ENCODE measurements at regions not wholly inside any gene's neighbourhood (a gene's known extent, or its start where the extent isn't known, plus 50 kb on each side); places are given as distances from the start of the nearest gene placed in this dataset.
"Not testable (repeated sequence)": the region's sequence is repeated elsewhere in the genome, so short reads cannot be mapped to it uniquely, and the experiment has no call there.

DNA sequence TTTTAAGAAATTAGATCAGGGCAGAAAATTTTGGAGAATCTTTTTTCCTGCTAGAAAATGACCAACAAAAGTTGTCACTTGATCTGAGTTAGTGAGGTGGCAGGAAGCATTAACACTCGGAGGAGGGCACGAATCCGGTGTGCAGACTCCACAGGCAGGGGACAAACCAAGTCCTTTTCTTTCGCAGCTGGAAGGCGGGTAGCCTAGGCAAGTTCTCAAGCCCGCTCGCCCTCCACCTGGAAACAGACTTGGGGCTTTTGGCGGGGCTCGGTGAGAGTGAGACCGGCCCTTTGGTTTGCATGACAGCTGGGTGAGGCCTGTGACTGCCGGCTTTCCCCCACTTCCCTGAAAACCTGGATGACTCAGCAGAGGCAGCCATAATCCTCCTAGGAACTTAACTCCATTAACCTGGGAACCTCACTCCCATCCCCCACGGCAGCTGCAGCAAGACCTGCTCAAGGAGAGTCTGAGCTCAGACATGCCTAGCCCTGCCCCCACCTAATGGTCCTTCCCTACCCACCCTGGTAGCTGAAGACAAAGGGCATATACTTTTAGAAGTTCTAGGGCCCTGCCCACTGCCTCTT, 134.8 kb downstream of the MFSD1 start:
- Mint-ChIP-seq H3K9me3 (ENCODE audit: unreplicated experiment) (no peaks in the 10 kb centered on the region), H3K36me3 (ENCODE audit: unreplicated experiment) (no peaks in the 10 kb centered on the region), H3K4me3 (ENCODE audit: unreplicated experiment) (no peak overlapping the region), H3K27ac (ENCODE audit: unreplicated experiment) (no peak overlapping the region), H3K4me1 (ENCODE audit: low read depth, unreplicated experiment) (no peaks in the 10 kb centered on the region), H3K27me3 (ENCODE audit: unreplicated experiment) (no peaks in the 10 kb centered on the region)
- TF ChIP-seq, protein P1, sequence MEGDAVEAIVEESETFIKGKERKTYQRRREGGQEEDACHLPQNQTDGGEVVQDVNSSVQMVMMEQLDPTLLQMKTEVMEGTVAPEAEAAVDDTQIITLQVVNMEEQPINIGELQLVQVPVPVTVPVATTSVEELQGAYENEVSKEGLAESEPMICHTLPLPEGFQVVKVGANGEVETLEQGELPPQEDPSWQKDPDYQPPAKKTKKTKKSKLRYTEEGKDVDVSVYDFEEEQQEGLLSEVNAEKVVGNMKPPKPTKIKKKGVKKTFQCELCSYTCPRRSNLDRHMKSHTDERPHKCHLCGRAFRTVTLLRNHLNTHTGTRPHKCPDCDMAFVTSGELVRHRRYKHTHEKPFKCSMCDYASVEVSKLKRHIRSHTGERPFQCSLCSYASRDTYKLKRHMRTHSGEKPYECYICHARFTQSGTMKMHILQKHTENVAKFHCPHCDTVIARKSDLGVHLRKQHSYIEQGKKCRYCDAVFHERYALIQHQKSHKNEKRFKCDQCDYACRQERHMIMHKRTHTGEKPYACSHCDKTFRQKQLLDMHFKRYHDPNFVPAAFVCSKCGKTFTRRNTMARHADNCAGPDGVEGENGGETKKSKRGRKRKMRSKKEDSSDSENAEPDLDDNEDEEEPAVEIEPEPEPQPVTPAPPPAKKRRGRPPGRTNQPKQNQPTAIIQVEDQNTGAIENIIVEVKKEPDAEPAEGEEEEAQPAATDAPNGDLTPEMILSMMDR (IDR thresholded peaks at IDR 0.05; ENCODE audit: partially characterized antibody, unreplicated experiment) = no peak
- DNase-seq = no peak

DNA sequence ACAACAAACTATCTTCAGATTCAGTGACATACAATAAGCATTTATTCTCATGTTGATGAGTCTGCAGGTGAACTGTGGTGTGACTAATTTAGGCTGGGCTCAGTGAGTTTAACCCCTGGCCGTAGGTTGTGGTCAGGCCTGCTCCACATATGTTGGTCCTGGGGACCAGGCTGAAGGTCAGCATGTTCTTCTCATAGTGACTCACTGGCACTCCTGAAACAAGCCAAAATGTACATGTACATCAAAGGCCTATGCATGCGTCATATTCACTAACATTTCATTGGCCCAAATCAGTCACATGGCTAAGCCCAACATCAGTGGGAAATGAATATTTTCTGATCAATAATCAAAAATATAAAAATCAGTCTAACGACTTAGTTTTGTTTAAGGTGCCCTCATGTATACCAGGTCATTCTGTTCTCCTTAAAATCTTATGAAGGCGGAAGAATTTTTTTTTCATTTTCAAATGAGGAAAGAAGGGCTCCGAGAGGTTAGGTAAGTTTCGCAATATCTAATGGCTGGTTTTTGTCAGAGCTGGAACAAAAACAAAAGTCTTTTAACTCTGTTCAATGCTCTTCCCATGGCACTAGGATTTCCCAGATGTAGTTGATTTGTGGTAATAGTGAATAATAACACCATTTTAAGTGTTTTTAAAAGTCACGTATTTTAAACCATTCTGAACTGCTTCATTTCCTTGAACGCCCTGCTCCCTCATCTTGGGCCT, 148.5 kb downstream of the MFSD1 start:
- Mint-ChIP-seq H3K27me3 (ENCODE audit: unreplicated experiment) (no peaks in the 10 kb centered on the region), H3K36me3 (ENCODE audit: unreplicated experiment) (no peaks in the 10 kb centered on the region), H3K9me3 (ENCODE audit: unreplicated experiment) (no peaks in the 10 kb centered on the region), H3K4me3 (ENCODE audit: unreplicated experiment) (no peak overlapping the region), H3K27ac (ENCODE audit: unreplicated experiment) (no peak overlapping the region), H3K4me1 (ENCODE audit: low read depth, unreplicated experiment) (no peaks in the 10 kb centered on the region)
- DNase-seq = no peak
- TF ChIP-seq, protein P1 (IDR thresholded peaks at IDR 0.05; ENCODE audit: partially characterized antibody, unreplicated experiment) = no peak

DNA sequence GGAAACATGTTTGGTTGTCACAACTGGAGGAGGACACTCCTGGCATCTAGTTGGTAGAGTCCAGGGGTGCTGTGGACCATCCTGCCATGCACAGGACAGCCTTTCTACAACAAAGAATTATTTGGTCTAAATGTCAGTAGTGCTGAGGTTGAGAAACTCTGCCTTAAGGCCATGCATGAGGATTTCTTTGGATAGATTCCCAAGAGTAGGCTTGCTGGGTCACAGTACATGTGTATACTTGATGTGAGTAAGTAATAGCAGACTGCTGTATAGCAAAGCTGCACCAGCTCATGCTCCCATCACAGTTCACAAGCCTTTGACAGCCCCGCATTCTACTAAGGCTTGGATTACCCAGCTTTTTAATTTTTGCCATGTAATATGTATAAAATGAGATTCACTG, 151.3 kb downstream of the MFSD1 start:
- no peak for DNase-seq
- TF ChIP-seq, protein P1 (IDR thresholded peaks at IDR 0.05; ENCODE audit: partially characterized antibody, unreplicated experiment) = no peak
- Mint-ChIP-seq H3K36me3 (ENCODE audit: unreplicated experiment) (no peaks in the 10 kb centered on the region), H3K4me3 (ENCODE audit: unreplicated experiment) (no peak overlapping the region), H3K4me1 (ENCODE audit: low read depth, unreplicated experiment) (no peaks in the 10 kb centered on the region), H3K9me3 (ENCODE audit: unreplicated experiment) (no peaks in the 10 kb centered on the region), H3K27me3 (ENCODE audit: unreplicated experiment) (no peaks in the 10 kb centered on the region), H3K27ac (ENCODE audit: unreplicated experiment) (no peak overlapping the region)

DNA sequence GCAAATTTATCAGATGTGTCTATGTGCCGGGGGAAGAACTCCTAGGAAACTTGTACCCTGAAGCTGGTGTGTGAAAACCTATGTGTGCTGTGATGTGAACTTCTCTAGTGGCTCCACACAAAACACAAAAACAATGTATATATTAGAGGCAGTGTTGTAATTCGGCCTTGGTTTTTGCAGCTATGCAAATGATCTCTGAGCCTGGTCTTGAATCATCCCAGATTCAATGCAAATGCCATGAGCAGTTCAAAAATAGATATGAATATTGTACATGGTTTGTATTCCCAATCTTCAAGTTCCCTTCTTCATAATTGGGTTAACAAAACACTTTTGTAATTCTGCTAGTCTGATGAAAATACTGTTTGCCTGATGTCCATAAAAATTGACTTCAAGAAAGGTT, 152.6 kb downstream of the MFSD1 start:
- Mint-ChIP-seq H3K4me1 (ENCODE audit: low read depth, unreplicated experiment) (no peaks in the 10 kb centered on the region), H3K36me3 (ENCODE audit: unreplicated experiment) (no peaks in the 10 kb centered on the region)
- DNase-seq = no peak

DNA sequence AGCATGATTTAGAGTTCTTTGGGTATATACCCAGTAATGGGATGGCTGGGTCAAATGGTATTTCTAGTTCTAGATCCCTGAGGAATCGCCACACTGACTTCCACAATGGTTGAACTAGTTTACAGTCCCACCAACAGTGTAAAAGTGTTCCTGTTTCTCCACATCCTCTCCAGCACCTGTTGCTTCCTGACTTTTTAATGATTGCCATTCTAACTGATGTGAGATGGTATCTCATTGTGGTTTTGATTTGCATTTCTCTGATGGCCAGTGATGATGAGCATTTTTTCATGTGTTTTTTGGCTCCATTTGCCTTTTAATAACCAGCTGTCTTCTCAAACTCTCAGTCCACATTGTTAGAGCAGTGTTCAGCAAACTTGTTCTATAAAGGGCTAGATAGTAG, 155.9 kb downstream of the MFSD1 start:
- not testable (repeated sequence) for DNase-seq; H3K27ac Mint-ChIP-seq (ENCODE audit: unreplicated experiment); H3K9me3 Mint-ChIP-seq (ENCODE audit: unreplicated experiment); H3K27me3 Mint-ChIP-seq (ENCODE audit: unreplicated experiment); H3K36me3 Mint-ChIP-seq (ENCODE audit: unreplicated experiment); H3K4me3 Mint-ChIP-seq (ENCODE audit: unreplicated experiment)
- peaks cover 14% of the 10 kb centered on the region for H3K4me1 Mint-ChIP-seq (ENCODE audit: low read depth, unreplicated experiment)

More for the DNA sequence above, 152.6 kb downstream of the MFSD1 start:
- Mint-ChIP-seq H3K4me3 (ENCODE audit: unreplicated experiment) (no peak overlapping the region), H3K9me3 (ENCODE audit: unreplicated experiment) (no peaks in the 10 kb centered on the region), H3K27me3 (ENCODE audit: unreplicated experiment) (no peaks in the 10 kb centered on the region), H3K27ac (ENCODE audit: unreplicated experiment) (no peak overlapping the region)
- TF ChIP-seq, protein P1 (IDR thresholded peaks at IDR 0.05; ENCODE audit: partially characterized antibody, unreplicated experiment) = no peak
